Glutamatergic neuron (in vitro differentiated cells): ENCODE measurements at regions not wholly inside any gene's neighbourhood (a gene's known extent, or its start where the extent isn't known, plus 50 kb on each side); places are given as distances from the start of the nearest gene placed in this dataset.
"Not testable (repeated sequence)": the region's sequence is repeated elsewhere in the genome, so short reads cannot be mapped to it uniquely, and the experiment has no call there.

Experiments used
- DNase-seq: peaks from one replicate; pipeline ENCODE4 v3.0.0; 2022
- H3K27ac Mint-ChIP-seq: one replicate; pipeline ENCODE4 v1.8.0; 2020; ENCODE audit warnings: mild to moderate bottlenecking, mixed read lengths, inconsistent platforms; ENCODE audit not compliant: unreplicated experiment
- H3K27me3 Mint-ChIP-seq: one replicate; pipeline ENCODE4 v1.8.0; 2020; ENCODE audit warnings: mild to moderate bottlenecking, moderate library complexity, mixed read lengths, inconsistent platforms; ENCODE audit not compliant: unreplicated experiment
- H3K36me3 Mint-ChIP-seq: one replicate; pipeline ENCODE4 v1.8.0; 2020; ENCODE audit warnings: mild to moderate bottlenecking, mixed read lengths, inconsistent platforms; ENCODE audit not compliant: unreplicated experiment
- H3K4me1 Mint-ChIP-seq: one replicate; pipeline ENCODE4 v1.8.0; 2020; ENCODE audit warnings: mild to moderate bottlenecking, low read depth, mixed read lengths, inconsistent platforms; ENCODE audit not compliant: unreplicated experiment
- H3K4me3 Mint-ChIP-seq: one replicate; pipeline ENCODE4 v1.8.0; 2020; ENCODE audit warnings: mild to moderate bottlenecking, mixed read lengths, inconsistent platforms; ENCODE audit not compliant: unreplicated experiment
- H3K9me3 Mint-ChIP-seq: one replicate; pipeline ENCODE4 v1.8.0; 2020; ENCODE audit warnings: mild to moderate bottlenecking, moderate library complexity, mixed read lengths, inconsistent platforms; ENCODE audit not compliant: unreplicated experiment
- TF ChIP-seq, protein P1 (sequence below): fragments of 200-600 bp; sonication (generic); IDR thresholded peaks from one replicate; pipeline ENCODE4 v1.5.0; 2021; ENCODE audit not compliant: partially characterized antibody, unreplicated experiment

DNA sequence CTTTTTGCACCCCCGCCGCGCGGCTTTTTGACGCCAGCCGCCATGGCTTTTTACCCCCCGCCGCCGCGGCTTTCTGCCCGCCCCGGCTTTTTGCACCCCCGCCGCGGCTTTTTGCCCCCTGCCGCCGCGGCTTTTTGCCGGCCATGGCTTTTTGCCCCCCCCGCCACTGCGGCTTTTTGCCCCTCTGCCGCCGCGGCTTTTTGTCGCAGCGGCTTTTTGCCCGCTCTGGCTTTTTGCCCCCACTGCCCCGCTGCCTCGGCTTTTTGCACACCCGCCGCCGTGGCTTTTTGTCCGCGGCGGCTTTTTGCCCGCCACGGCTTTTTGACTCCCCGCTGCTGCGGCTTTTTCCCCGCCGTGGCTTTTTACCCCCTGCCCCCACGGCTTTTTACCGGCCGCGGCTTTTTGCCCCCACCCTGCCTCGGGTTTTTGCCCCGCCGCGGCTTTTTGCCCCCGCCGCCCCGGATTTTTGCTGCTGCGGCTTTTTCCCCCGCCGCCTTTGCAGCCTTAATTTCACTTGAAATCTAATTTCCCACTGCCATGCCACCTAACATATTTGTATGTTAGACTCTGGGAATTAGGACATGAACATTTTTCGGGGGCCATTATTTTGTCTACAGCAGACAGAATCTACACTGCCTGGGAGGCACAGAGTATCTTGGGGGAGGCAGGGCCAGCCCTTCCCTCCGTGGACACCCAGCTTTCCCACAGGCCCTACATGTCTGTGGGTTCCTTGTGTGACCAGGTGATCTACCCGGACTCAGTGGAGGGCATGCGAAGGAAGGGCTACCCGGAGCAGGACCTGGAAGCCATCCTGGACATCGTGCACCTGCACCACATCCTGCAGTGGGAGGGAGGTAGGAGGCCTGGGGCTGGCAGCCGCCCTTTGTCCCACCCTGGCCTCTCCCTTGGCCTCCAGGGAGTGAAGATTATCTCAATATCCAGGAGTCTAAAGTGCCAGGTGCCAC is 3031.0 kb upstream of the TEKT4 start:
- H3K27me3 Mint-ChIP-seq = peaks cover 5% of the 10 kb centered on the region
- DNase-seq = no peak
- no peak overlapping the region for H3K27ac Mint-ChIP-seq
- H3K36me3 Mint-ChIP-seq = no peaks in the 10 kb centered on the region
- H3K9me3 Mint-ChIP-seq = peaks cover 2% of the 10 kb centered on the region
- H3K4me3 Mint-ChIP-seq = no peak overlapping the region
- TF ChIP-seq, protein P1, sequence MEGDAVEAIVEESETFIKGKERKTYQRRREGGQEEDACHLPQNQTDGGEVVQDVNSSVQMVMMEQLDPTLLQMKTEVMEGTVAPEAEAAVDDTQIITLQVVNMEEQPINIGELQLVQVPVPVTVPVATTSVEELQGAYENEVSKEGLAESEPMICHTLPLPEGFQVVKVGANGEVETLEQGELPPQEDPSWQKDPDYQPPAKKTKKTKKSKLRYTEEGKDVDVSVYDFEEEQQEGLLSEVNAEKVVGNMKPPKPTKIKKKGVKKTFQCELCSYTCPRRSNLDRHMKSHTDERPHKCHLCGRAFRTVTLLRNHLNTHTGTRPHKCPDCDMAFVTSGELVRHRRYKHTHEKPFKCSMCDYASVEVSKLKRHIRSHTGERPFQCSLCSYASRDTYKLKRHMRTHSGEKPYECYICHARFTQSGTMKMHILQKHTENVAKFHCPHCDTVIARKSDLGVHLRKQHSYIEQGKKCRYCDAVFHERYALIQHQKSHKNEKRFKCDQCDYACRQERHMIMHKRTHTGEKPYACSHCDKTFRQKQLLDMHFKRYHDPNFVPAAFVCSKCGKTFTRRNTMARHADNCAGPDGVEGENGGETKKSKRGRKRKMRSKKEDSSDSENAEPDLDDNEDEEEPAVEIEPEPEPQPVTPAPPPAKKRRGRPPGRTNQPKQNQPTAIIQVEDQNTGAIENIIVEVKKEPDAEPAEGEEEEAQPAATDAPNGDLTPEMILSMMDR = no peak
- H3K4me1 Mint-ChIP-seq = peaks cover 1% of the 10 kb centered on the region

DNA sequence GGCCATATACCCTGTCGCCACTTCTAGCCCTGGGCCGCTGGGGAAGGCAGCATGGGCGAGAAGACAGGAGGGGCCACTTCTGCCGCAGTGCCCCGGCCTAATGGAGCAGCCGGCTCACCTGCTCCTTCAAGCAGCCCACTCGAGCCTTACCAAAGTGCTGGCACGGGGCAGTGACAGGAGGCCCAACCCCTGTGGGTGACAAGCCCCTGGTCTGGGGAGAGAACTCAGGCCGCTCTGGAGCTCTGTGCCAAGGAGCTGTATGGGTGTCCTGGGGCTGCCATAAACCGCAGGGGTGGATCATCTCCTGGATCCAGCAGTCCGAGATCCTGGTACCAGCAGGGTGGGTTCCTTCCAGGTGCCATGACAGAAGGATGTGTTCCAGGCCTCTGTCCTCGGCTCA is 3029.0 kb upstream of the TEKT4 start:
- not testable (repeated sequence) for H3K4me1 Mint-ChIP-seq

DNA sequence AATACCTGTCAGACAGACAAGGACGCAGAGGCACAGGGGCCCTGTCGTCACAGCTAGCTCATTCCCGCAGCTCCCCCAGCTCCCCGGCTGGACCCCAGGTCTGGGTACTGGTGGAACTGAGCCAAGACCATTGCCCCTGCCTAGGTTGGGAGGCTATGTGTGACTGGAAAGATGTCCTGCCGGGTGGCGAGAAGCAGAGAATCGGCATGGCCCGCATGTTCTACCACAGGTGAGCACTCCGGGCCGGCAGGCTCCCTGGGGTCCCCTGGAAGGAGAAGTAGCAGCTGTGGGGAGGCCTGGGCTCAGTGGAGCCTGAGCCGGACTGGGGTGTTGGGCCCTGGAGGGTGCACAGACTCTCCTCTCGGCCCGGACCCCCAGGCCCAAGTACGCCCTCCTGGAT is 3028.3 kb upstream of the TEKT4 start:
- not testable (repeated sequence) for H3K36me3 Mint-ChIP-seq, H3K27ac Mint-ChIP-seq, DNase-seq, H3K27me3 Mint-ChIP-seq, H3K9me3 Mint-ChIP-seq, H3K4me3 Mint-ChIP-seq, H3K4me1 Mint-ChIP-seq

More for the DNA sequence above, 3029.0 kb upstream of the TEKT4 start:
- not testable (repeated sequence) for H3K27ac Mint-ChIP-seq, DNase-seq, H3K9me3 Mint-ChIP-seq, H3K27me3 Mint-ChIP-seq, H3K4me3 Mint-ChIP-seq, H3K36me3 Mint-ChIP-seq

DNA sequence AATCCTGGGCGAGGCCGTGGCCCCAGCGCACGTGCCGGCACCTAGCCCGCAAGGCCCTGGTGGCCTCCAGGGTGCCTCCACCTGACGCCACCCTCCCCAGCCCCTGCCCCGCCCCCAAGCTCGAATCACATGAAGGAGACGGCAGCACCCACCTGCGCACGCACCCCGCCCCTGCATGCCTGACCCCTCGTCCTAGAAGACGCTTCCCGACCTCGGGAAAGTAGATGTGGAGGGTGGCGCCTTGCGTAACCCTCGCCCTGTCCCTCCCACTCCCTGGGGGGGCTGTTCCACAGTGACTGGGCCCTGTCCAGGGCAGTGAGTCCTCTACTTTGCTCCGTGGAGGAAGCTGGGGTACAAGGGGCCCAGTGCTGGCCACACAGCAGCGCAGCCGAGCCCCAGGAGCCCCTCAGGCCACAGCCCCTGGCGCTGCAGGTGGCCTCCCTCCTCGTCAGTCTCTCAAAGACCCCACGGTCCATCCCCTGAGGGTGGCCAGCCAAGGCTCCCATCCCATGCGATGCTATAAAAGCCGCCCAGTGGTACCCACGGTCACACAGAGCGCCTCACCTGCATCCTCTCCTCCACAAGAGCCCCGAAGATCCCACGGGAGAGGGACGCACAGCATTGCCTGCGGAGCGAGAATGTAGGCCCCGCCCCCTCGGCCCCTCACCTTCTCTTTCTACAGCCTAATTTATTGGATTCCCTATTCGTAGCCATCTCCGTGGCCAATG is 3027.3 kb upstream of the TEKT4 start:
- not testable (repeated sequence) for H3K9me3 Mint-ChIP-seq, H3K27me3 Mint-ChIP-seq, DNase-seq, H3K4me1 Mint-ChIP-seq, H3K36me3 Mint-ChIP-seq, H3K27ac Mint-ChIP-seq, H3K4me3 Mint-ChIP-seq

DNA sequence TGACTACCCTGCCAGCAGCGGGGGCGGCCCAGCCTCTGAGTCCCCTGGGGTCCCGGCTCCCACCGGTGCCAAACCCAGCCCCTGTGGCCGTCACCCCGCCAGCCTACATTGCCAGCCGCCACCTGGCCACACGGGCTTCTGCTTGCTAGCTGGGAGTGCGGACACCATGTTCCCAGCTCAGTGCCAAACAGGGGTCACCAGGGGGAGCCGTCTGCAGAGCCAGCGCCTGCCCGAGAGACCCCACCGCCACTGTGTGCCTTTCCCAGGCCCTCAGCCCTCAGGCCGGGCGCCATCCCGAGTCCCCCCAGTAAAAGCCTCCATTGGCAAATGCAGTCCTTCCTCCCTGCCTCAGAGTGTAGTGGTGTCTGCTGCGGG is 3026.8 kb upstream of the TEKT4 start:
- H3K27me3 Mint-ChIP-seq, H3K36me3 Mint-ChIP-seq, H3K9me3 Mint-ChIP-seq, H3K4me3 Mint-ChIP-seq, H3K4me1 Mint-ChIP-seq, DNase-seq, H3K27ac Mint-ChIP-seq: not testable (repeated sequence)

DNA sequence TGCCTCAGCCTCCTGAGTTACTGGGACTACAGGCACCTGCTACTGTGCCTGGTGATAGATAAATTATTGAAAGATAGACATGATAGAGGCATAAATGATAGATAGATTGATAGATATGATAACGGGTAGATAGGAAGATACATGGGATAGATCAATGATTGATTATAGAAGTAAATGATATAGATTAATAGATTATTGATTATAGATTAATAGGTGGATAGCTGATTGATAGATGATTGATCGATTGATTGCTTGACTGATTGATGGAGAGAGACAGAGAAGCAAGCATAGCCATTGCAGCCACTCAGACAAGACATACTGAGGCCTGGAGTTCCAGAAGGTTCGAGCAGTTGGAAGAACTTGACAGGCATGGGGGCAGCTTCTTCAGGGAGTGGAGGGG is 3024.8 kb upstream of the TEKT4 start:
- H3K36me3 Mint-ChIP-seq, H3K27ac Mint-ChIP-seq, H3K9me3 Mint-ChIP-seq, H3K4me1 Mint-ChIP-seq, DNase-seq, H3K4me3 Mint-ChIP-seq, H3K27me3 Mint-ChIP-seq: not testable (repeated sequence)

DNA sequence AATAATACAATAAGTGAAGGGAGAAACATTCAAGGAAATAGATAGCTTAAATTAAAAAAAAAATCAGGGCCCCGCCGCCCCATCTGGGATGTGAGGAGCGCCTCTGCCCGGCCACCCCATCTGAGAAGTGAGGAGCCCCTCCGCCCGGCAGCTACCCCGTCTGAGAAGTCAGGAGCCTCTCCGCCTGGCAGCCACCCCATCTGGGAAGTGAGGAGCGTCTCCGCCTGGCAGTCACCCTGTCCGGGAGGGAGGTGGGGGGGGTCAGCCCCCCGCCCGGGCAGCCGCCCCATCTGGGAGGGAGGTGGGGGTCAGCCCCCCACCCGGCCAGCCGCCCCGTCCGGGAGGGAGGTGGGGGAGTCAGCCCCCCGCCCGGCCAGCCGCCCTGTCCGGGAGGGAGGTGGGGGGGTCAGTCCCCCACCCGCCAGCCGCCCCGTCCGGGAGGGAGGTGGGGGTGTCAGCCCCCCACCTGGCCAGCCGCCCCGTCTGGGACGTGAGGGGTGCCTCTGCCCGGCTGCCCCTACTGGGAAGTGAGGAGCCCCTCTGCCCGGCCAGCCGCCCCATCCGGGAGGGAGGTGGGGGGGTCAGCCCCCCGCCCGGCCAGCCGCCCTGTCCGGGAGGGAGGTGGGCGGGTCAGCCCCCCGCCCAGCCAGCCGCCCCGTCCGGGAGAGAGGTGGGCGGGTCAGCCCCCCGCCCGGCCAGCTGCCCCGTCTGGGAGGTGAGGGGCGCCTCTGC is 3019.4 kb upstream of the TEKT4 start:
- H3K9me3 Mint-ChIP-seq, H3K36me3 Mint-ChIP-seq, DNase-seq, H3K27me3 Mint-ChIP-seq, H3K4me1 Mint-ChIP-seq, H3K27ac Mint-ChIP-seq: not testable (repeated sequence)
- peak overlapping the region; percentile 20 for H3K4me3 Mint-ChIP-seq

DNA sequence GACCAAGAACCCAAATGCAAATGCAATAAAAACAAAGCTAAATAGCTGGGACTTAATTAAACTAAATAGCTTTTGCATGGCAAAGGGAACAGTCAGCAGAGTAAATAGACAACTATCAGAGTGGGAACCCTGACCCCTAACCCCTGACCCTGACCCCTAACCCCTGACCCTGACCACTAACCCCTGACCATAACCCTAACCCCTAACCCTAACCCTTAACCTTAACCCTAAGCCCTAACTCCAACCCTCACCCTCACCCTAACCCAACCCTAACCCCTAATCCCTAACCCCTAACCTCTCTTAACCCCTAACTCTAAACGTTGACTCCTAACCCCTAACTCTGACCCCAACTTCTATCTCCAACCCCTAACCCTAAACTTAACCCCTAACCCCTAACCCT is 3014.3 kb upstream of the TEKT4 start:
- DNase-seq, H3K27me3 Mint-ChIP-seq, H3K9me3 Mint-ChIP-seq, H3K4me1 Mint-ChIP-seq, H3K36me3 Mint-ChIP-seq, H3K27ac Mint-ChIP-seq, H3K4me3 Mint-ChIP-seq: not testable (repeated sequence)

DNA sequence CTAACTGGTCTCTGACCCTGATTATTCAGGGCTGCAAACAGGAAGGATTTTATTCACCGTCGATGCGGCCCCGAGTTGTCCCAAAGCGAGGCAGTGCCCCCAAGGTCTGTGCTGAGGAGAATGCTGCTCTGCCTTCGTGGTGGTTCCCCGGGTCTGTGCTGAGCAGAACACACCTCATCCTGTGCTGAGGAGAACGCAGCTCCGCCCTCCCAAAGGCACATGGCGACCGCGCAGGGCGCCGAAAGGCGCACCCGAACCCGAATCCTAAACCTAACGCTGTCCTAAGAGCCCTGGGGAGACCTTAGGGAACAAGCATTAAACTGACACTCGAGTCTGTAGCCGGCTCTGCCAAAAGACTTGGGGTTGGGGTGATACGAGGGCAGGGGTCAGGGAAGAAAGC is 3013.5 kb upstream of the TEKT4 start:
- not testable (repeated sequence) for H3K27ac Mint-ChIP-seq, H3K27me3 Mint-ChIP-seq, DNase-seq, H3K36me3 Mint-ChIP-seq, H3K9me3 Mint-ChIP-seq, H3K4me1 Mint-ChIP-seq, H3K4me3 Mint-ChIP-seq

DNA sequence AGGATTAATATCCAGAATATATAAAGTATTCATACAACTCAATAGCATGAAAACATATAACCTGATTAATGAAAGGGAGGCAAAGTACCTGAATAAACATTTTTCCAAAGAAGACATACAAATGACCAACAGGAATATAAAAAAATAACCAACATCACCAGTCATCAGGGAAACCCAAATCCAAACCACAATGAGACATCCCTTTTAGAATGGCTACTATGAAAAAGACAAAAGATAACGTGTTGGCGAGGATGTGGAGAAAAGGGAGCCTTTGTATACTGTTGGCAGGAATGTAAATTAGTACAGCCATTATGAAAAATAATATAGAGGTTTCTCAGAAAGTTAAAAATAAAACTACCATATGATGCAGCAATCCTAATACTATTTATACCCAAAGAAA is 2999.5 kb upstream of the TEKT4 start:
- not testable (repeated sequence) for H3K4me3 Mint-ChIP-seq, H3K36me3 Mint-ChIP-seq, H3K9me3 Mint-ChIP-seq, H3K27ac Mint-ChIP-seq, H3K27me3 Mint-ChIP-seq, H3K4me1 Mint-ChIP-seq, DNase-seq

DNA sequence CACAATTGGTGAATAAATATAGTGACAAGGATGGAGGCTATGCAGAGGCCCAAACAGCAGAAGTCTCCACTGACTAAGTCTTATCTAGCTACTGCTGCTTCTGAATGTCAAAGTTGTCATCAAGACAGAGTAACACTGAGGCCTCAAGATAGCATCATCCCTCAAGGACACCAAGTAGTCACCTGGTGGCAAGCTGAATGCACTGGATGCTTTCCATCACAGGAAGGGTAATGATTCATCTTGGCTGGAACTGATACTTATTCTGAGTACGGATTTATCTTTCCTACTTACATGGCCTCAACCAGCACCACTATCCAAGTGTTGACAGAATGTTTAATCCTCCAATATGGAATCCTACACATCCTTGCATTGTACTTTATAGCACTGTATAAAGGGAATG is 2997.8 kb upstream of the TEKT4 start:
- not testable (repeated sequence) for H3K4me3 Mint-ChIP-seq, DNase-seq, H3K36me3 Mint-ChIP-seq, H3K9me3 Mint-ChIP-seq, H3K27me3 Mint-ChIP-seq, H3K27ac Mint-ChIP-seq, H3K4me1 Mint-ChIP-seq
